ENCODE measurements at regions not wholly inside any gene's neighbourhood (a gene's known extent, or its start where the extent isn't known, plus 50 kb on each side); places are given as distances from the start of the nearest gene placed in this dataset.
"Not testable (repeated sequence)": the region's sequence is repeated elsewhere in the genome, so short reads cannot be mapped to it uniquely, and the experiment has no call there.

- Mint-ChIP-seq H3K4me3 (no peak overlapping the region), H3K36me3 (no peaks in the 10 kb centered on the region), H3K27me3 (ENCODE audit: low read depth in 3 of 3) (peaks cover 0 to 4% (median 0%) of the 10 kb centered on the region in 3 donors), H3K9me3 (peaks cover 1 to 11% (median 4%) of the 10 kb centered on the region in 6 donors), H3K4me1 (no peaks in the 10 kb centered on the region), H3K27ac (no peak overlapping the region)
- DNase-seq, result no peak
Observed at GRCh38 chr18:27520401-27520800, 335.3 kb upstream of the CHST9 start.

- peaks cover 0 to 27% (median 8%) of the 10 kb centered on the region in 6 donors for H3K9me3 Mint-ChIP-seq
- not testable (repeated sequence) for H3K27me3 Mint-ChIP-seq (ENCODE audit: low read depth in 3 of 3); H3K27ac Mint-ChIP-seq; H3K4me3 Mint-ChIP-seq; H3K36me3 Mint-ChIP-seq; H3K4me1 Mint-ChIP-seq; DNase-seq
Observed at GRCh38 chr18:27510036-27510633, 325.0 kb upstream of the CHST9 start.

- no peak overlapping the region for H3K27ac Mint-ChIP-seq
- no peak overlapping the region for H3K4me3 Mint-ChIP-seq
- no peaks in the 10 kb centered on the region for H3K27me3 Mint-ChIP-seq (ENCODE audit: low read depth in 3 of 3)
- H3K36me3 Mint-ChIP-seq, result no peaks in the 10 kb centered on the region
- H3K9me3 Mint-ChIP-seq, result peaks cover 11 to 24% (median 16%) of the 10 kb centered on the region in 6 donors
- no peaks in the 10 kb centered on the region for H3K4me1 Mint-ChIP-seq
- no peak for DNase-seq
Observed at GRCh38 chr18:27501671-27502070, 316.6 kb upstream of the CHST9 start.

GRCh38 chr18:27500531-27500930, 315.4 kb upstream of the CHST9 start:
- no peak for DNase-seq
- no peak overlapping the region for H3K4me3 Mint-ChIP-seq
- no peak overlapping the region for H3K27ac Mint-ChIP-seq
- peaks cover 10 to 24% (median 11%) of the 10 kb centered on the region in 6 donors for H3K9me3 Mint-ChIP-seq
- no peaks in the 10 kb centered on the region for H3K36me3 Mint-ChIP-seq
- H3K4me1 Mint-ChIP-seq, result no peaks in the 10 kb centered on the region
- H3K27me3 Mint-ChIP-seq (ENCODE audit: low read depth in 3 of 3), result no peaks in the 10 kb centered on the region

GRCh38 chr18:27497246-27497645, 312.1 kb upstream of the CHST9 start:
- Mint-ChIP-seq H3K4me3 (no peak overlapping the region), H3K27ac (no peak overlapping the region), H3K36me3 (no peaks in the 10 kb centered on the region), H3K4me1 (no peaks in the 10 kb centered on the region), H3K27me3 (ENCODE audit: low read depth in 3 of 3) (no peaks in the 10 kb centered on the region), H3K9me3 (peaks cover 0 to 22% (median 8%) of the 10 kb centered on the region in 6 donors)
- DNase-seq, result no peak

- no peaks in the 10 kb centered on the region for H3K4me1 Mint-ChIP-seq
- DNase-seq, result no peak
- no peaks in the 10 kb centered on the region for H3K36me3 Mint-ChIP-seq
- peaks cover 0 to 2% (median 0%) of the 10 kb centered on the region in 3 donors for H3K27me3 Mint-ChIP-seq (ENCODE audit: low read depth in 3 of 3)
- no peak overlapping the region for H3K27ac Mint-ChIP-seq
- H3K4me3 Mint-ChIP-seq, result no peak overlapping the region
- peaks cover 0 to 26% (median 14%) of the 10 kb centered on the region in 6 donors for H3K9me3 Mint-ChIP-seq
Observed at GRCh38 chr18:27493182-27493581, 308.1 kb upstream of the CHST9 start.

- no peak for DNase-seq
- Mint-ChIP-seq H3K4me3 (no peak overlapping the region), H3K9me3 (peaks cover 0 to 26% (median 14%) of the 10 kb centered on the region in 6 donors)
Observed at GRCh38 chr18:27491772-27492171, 306.7 kb upstream of the CHST9 start.

GRCh38 chr18:27483276-27483675, 298.2 kb upstream of the CHST9 start:
- Mint-ChIP-seq H3K27ac (no peak overlapping the region), H3K4me3 (no peak overlapping the region), H3K4me1 (no peaks in the 10 kb centered on the region), H3K27me3 (ENCODE audit: low read depth in 3 of 3) (no peaks in the 10 kb centered on the region), H3K36me3 (no peaks in the 10 kb centered on the region), H3K9me3 (peaks cover 7 to 21% (median 15%) of the 10 kb centered on the region in 6 donors)
- no peak for DNase-seq

More at GRCh38 chr18:27491772-27492171, 306.7 kb upstream of the CHST9 start:
- no peak overlapping the region for H3K27ac Mint-ChIP-seq
- peaks cover 0 to 2% (median 0%) of the 10 kb centered on the region in 3 donors for H3K27me3 Mint-ChIP-seq (ENCODE audit: low read depth in 3 of 3)
- no peaks in the 10 kb centered on the region for H3K36me3 Mint-ChIP-seq
- no peaks in the 10 kb centered on the region for H3K4me1 Mint-ChIP-seq

- no peak for DNase-seq
- no peak overlapping the region for H3K4me3 Mint-ChIP-seq
- H3K36me3 Mint-ChIP-seq, result no peaks in the 10 kb centered on the region
- no peaks in the 10 kb centered on the region for H3K4me1 Mint-ChIP-seq
- peaks cover 7 to 32% (median 15%) of the 10 kb centered on the region in 6 donors for H3K9me3 Mint-ChIP-seq
- no peak overlapping the region for H3K27ac Mint-ChIP-seq
- no peaks in the 10 kb centered on the region for H3K27me3 Mint-ChIP-seq (ENCODE audit: low read depth in 3 of 3)
Observed at GRCh38 chr18:27478459-27478858, 293.4 kb upstream of the CHST9 start.

- no peaks in the 10 kb centered on the region for H3K4me1 Mint-ChIP-seq
- H3K27me3 Mint-ChIP-seq (ENCODE audit: low read depth in 3 of 3), result peaks cover 0 to 3% (median 0%) of the 10 kb centered on the region in 3 donors
- H3K9me3 Mint-ChIP-seq, result peaks cover 6 to 24% (median 12%) of the 10 kb centered on the region in 6 donors
- no peak overlapping the region for H3K4me3 Mint-ChIP-seq
- H3K36me3 Mint-ChIP-seq, result no peaks in the 10 kb centered on the region
- no peak for DNase-seq
- no peak overlapping the region for H3K27ac Mint-ChIP-seq
Observed at GRCh38 chr18:27473318-27473717, 288.2 kb upstream of the CHST9 start.

- Mint-ChIP-seq H3K36me3 (no peaks in the 10 kb centered on the region), H3K9me3 (peaks cover 0 to 22% (median 5%) of the 10 kb centered on the region in 6 donors), H3K4me1 (no peaks in the 10 kb centered on the region)
Observed at GRCh38 chr18:27467073-27467472, 282.0 kb upstream of the CHST9 start.

GRCh38 chr18:27461957-27462356, 276.8 kb upstream of the CHST9 start:
- peaks cover 2 to 22% (median 6%) of the 10 kb centered on the region in 6 donors for H3K9me3 Mint-ChIP-seq
- no peak overlapping the region for H3K27ac Mint-ChIP-seq
- no peaks in the 10 kb centered on the region for H3K36me3 Mint-ChIP-seq
- H3K4me1 Mint-ChIP-seq, result no peaks in the 10 kb centered on the region
- no peak overlapping the region for H3K4me3 Mint-ChIP-seq
- no peaks in the 10 kb centered on the region for H3K27me3 Mint-ChIP-seq (ENCODE audit: low read depth in 3 of 3)
- no peak for DNase-seq

More at GRCh38 chr18:27467073-27467472, 282.0 kb upstream of the CHST9 start:
- H3K27ac Mint-ChIP-seq, result no peak overlapping the region
- no peaks in the 10 kb centered on the region for H3K27me3 Mint-ChIP-seq (ENCODE audit: low read depth in 3 of 3)
- no peak overlapping the region for H3K4me3 Mint-ChIP-seq
- DNase-seq, result no peak

GRCh38 chr18:27449104-27449503, 264.0 kb upstream of the CHST9 start:
- Mint-ChIP-seq H3K4me1 (no peaks in the 10 kb centered on the region), H3K27ac (no peak overlapping the region), H3K36me3 (no peaks in the 10 kb centered on the region), H3K4me3 (no peak overlapping the region), H3K9me3 (peaks cover 0 to 15% (median 9%) of the 10 kb centered on the region in 6 donors), H3K27me3 (ENCODE audit: low read depth in 3 of 3) (peaks cover 0 to 1% (median 0%) of the 10 kb centered on the region in 3 donors)
- no peak for DNase-seq

- H3K27ac Mint-ChIP-seq, result no peak overlapping the region
- no peak overlapping the region for H3K4me3 Mint-ChIP-seq
- H3K27me3 Mint-ChIP-seq (ENCODE audit: low read depth in 3 of 3), result peaks cover 0 to 1% (median 0%) of the 10 kb centered on the region in 3 donors
- no peaks in the 10 kb centered on the region for H3K4me1 Mint-ChIP-seq
- H3K9me3 Mint-ChIP-seq, result peaks cover 0 to 15% (median 10%) of the 10 kb centered on the region in 6 donors
- no peaks in the 10 kb centered on the region for H3K36me3 Mint-ChIP-seq
- no peak for DNase-seq
Observed at GRCh38 chr18:27447930-27448329, 262.8 kb upstream of the CHST9 start.

GRCh38 chr18:27447451-27447881, 262.4 kb upstream of the CHST9 start:
- no peak for DNase-seq
- Mint-ChIP-seq H3K27me3 (ENCODE audit: low read depth in 3 of 3) (peaks cover 0 to 1% (median 0%) of the 10 kb centered on the region in 3 donors), H3K27ac (no peak overlapping the region), H3K9me3 (peaks cover 3 to 20% (median 9%) of the 10 kb centered on the region in 6 donors), H3K36me3 (no peaks in the 10 kb centered on the region), H3K4me1 (no peaks in the 10 kb centered on the region), H3K4me3 (no peak overlapping the region)

All from immature natural killer cell (primary cell).